Epithelial cell of esophagus (primary cell): ENCODE measurements at regions not wholly inside any gene's neighbourhood (a gene's known extent, or its start where the extent isn't known, plus 50 kb on each side); places are given as distances from the start of the nearest gene placed in this dataset.

Experiments used
- DNase-seq: peaks from one replicate; pipeline ENCODE4 v3.0.0; 2010; ENCODE audit warnings: low read depth
- H3K4me3 ChIP-seq: 2 replicates; pipeline ENCODE4 v1.5.1; 2011; ENCODE audit warnings: mild to moderate bottlenecking, low read length, control low read depth
- TF ChIP-seq, protein P1 (sequence below): IDR thresholded peaks from 2 replicates; pipeline ENCODE4 v1.5.1; 2011; ENCODE audit warnings: low read depth, mild to moderate bottlenecking, low read length, control low read depth, inconsistent platforms; ENCODE audit not compliant: insufficient read depth; ENCODE audit errors: missing control alignments

DNA sequence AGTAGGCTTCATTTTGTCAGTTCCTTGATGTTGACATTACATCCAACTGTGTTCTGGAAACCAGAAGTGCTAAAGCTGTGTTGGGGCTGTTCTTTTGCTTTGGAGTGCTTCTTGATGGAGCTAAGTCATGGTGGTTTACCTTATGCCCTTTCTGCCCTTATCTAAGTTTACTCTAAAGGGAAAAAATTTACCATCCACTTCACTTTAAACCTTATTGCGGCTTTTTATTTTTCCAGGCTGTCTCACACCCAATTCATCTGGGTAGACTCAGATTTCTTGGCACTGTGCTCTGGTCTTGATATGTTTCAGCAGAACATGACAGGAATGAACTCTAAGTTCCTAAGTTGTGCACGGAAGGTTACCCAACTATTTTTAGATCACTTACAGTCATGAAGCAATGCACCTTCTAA, 104.7 kb upstream of the TTC29 start:
- peak; percentile 63 for DNase-seq
- H3K4me3 ChIP-seq, result no peak overlapping the region
- TF ChIP-seq, protein P1, sequence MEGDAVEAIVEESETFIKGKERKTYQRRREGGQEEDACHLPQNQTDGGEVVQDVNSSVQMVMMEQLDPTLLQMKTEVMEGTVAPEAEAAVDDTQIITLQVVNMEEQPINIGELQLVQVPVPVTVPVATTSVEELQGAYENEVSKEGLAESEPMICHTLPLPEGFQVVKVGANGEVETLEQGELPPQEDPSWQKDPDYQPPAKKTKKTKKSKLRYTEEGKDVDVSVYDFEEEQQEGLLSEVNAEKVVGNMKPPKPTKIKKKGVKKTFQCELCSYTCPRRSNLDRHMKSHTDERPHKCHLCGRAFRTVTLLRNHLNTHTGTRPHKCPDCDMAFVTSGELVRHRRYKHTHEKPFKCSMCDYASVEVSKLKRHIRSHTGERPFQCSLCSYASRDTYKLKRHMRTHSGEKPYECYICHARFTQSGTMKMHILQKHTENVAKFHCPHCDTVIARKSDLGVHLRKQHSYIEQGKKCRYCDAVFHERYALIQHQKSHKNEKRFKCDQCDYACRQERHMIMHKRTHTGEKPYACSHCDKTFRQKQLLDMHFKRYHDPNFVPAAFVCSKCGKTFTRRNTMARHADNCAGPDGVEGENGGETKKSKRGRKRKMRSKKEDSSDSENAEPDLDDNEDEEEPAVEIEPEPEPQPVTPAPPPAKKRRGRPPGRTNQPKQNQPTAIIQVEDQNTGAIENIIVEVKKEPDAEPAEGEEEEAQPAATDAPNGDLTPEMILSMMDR, result no peak

DNA sequence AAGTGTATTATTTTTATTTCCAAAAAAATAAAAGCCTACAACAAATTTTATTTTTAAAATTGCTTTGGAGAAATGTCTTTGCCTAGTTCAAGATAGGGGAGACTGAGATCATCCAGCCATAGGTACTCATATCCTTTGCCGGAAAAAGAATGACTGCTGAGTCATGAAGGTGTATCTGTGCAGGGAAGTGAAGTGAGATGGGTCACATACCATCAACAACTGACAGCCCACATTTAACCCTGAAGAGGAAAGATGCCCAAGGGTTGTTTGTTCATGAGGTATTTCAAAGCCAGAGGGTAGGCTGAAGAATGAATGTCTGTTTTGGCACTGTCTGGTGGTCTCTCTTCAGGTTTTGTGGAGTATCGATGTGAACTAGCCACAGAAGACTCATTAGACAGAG, 106.7 kb upstream of the TTC29 start:
- DNase-seq, result peak; percentile 86
- TF ChIP-seq, protein P1, result no peak
- no peak overlapping the region for H3K4me3 ChIP-seq

DNA sequence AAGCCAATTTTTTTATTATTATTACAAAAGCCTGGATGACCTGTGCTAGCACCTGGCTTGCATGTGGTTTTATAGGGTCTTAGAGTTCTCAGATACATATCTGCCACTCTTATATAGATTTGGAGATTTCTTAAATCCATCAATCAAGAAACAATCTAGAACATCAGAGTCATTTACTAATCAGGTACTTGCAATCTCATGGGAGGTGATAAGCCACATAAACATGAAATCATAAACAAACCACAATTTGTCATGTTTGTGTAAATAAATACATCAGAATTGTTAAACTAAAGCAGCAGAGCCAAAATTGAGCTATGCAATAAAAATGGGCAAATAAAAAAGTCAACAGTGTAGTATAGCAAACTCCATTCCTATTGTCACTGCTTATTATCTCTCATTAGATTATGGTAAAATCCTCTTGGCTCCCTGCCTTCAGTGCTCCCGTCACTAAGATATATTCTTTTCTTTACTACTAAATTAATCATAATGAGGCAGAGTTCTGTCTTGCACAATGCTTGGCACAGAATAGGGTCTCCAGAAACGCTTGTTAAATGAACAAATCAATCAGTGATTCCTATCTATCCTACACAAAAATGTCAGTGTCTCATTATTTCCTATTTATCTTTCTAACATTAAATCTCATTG, 108.7 kb upstream of the TTC29 start:
- DNase-seq, result no peak
- H3K4me3 ChIP-seq, result no peak overlapping the region
- TF ChIP-seq, protein P1, result no peak

DNA sequence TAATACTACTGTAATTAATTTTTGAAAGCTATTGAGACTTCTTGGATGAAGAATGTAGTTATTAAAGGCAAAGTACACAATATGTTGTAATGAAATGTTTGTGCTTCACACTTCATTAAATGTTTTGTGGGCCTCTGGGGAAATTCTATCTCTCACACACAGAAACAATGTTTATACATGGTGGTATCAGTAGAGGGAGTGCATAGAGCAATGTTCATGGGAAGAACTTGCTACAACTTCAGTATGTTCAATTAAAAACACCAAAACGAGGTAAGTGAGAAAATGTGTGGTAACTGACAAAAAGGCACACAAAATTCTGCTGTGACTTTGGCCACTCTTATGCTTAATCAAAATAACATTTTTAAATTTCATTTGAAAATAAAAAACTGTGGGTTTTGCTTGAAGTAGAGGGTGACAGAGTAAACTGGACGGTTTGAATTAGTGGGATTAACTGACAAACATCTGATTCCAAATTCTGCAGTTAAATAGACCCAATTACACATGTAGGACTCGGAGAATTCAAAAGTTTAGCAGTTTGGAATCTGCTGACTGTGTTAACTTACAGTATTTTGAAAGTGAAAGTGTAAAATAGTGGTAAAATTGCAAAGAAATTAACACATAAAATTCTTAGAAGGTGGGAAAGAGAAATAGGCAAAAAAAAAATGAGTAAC, 111.4 kb upstream of the TTC29 start:
- TF ChIP-seq, protein P1, result peak; percentile 6
- H3K4me3 ChIP-seq, result peak overlapping the region; percentile 42
- DNase-seq, result peak; percentile 19

DNA sequence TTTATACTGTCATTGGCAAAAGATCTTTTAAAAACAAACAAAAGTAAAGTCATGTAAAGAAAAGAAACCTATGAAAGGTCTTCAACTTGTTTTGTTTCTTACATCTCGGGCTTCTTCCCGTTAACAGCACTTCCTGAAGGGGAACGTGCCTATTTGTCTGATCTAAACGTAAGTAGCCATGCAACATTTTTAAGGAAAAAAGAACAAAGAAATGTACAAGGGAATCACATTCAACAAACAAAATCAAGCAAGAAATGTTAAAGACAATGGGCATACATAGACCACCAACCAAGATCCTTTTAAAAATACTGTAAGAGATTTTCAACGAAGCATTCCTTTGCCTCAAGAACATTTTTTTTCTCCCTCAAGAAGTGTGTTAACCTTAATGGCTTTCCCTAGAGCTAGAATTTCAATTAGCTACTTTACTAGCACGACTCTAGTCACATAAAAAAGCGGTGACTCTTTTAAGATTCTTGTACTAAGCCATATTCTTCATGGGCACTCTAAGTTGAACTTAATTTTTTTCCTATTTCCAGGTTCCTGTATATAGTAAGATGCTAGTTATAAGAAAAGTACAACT, 112.0 kb upstream of the TTC29 start:
- H3K4me3 ChIP-seq, result peak overlapping the region; percentile 42
- TF ChIP-seq, protein P1, result no peak
- peak; percentile 24 for DNase-seq

DNA sequence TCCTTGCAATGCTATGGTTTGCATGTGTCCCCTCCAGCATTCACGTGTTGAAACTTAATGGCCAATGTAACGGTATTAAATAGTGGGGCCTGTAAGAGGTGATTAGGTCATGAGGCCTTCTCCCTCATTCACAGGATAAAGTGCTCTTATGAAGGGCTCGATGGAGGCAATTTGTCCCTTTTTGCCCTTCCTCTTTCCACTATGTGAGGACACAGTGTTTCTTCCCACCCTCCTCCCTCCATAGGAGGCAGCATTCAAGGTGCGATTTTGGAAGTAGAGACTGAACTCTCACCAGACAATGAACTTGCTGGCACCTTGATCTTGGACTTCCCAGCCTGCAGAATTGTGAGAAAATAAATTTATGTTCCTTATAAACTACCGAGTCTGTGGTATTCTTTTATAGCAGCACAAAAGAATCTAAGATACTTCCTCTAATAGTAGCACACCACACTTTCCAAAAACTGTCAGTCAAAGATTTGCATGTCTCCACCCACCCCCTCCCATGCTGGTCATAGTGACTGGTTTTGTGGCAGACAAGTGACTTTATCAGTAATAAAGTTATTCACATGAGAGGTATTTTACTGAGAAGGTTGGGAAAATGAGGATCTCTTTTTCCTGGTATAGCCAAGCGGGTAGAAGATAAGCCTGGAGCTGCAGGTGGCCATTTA, 113.5 kb upstream of the TTC29 start:
- TF ChIP-seq, protein P1, result no peak
- DNase-seq, result no peak
- H3K4me3 ChIP-seq, result no peak overlapping the region
